Stomach (tissue), 4 donors: ENCODE measurements at regions not wholly inside any gene's neighbourhood (a gene's known extent, or its start where the extent isn't known, plus 50 kb on each side); places are given as distances from the start of the nearest gene placed in this dataset.

Experiments
- POLR2A ChIP-seq, 4 donors: fragments of 450-650 bp; IDR thresholded peaks; one replicate each; pipeline ENCODE4 v1.6.1; 2016; ENCODE audit warnings: antibody characterized with exemption in 4 of 4, control low read depth in 2 of 4, mild to moderate bottlenecking in 1 of 4, moderate library complexity in 1 of 4
- POLR2AphosphoS5 ChIP-seq, 3 donors: sonication (generic); formaldehyde crosslinking; IDR thresholded peaks; one replicate each; pipeline ENCODE4 v1.6.1; 2016; ENCODE audit warnings: antibody characterized with exemption in 3 of 3
- TF ChIP-seq, protein P1 (sequence below), 7 experiments: fragments of 450-650 bp in 4 of 7; fragments of 200-600 bp in 3 of 7; sonication (generic) in 3 of 7; IDR thresholded peaks; one replicate each; pipeline ENCODE4 v1.5.1; 2016 to 2019; ENCODE audit warnings: antibody characterized with exemption in 7 of 7, control low read depth in 2 of 7, mild to moderate bottlenecking in 1 of 7

DNA sequence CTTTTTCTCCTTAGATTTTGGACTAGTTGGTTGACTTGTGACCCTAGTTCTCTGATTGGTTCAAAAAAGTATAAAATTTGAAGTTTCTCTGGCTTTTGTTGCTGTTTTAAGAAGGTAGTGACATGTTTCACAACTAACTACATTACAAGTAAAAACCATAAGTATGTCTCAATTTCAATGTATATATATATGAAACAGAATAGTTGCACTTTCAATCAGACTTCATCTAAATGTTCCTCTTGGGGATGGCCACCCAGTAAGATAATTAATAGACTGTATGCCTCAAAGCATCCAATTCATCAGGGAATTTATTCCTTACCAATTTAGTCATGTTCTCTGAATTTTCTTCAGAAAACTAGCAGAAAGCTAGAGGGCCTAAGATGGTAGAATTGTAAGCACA is 259.7 kb downstream of the RPRM start:
- TF ChIP-seq, protein P1, sequence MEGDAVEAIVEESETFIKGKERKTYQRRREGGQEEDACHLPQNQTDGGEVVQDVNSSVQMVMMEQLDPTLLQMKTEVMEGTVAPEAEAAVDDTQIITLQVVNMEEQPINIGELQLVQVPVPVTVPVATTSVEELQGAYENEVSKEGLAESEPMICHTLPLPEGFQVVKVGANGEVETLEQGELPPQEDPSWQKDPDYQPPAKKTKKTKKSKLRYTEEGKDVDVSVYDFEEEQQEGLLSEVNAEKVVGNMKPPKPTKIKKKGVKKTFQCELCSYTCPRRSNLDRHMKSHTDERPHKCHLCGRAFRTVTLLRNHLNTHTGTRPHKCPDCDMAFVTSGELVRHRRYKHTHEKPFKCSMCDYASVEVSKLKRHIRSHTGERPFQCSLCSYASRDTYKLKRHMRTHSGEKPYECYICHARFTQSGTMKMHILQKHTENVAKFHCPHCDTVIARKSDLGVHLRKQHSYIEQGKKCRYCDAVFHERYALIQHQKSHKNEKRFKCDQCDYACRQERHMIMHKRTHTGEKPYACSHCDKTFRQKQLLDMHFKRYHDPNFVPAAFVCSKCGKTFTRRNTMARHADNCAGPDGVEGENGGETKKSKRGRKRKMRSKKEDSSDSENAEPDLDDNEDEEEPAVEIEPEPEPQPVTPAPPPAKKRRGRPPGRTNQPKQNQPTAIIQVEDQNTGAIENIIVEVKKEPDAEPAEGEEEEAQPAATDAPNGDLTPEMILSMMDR (IDR thresholded peaks at IDR 0.05) = no peak
- TF ChIP-seq POLR2AphosphoS5 (IDR thresholded peaks at IDR 0.05) (no peak), POLR2A (IDR thresholded peaks at IDR 0.05) (no peak)
